Glutamatergic neuron (in vitro differentiated cells): ENCODE measurements at regions not wholly inside any gene's neighbourhood (a gene's known extent, or its start where the extent isn't known, plus 50 kb on each side); places are given as distances from the start of the nearest gene placed in this dataset.

Experiments used
- DNase-seq: peaks from one replicate; pipeline ENCODE4 v3.0.0; 2022
- H3K27ac Mint-ChIP-seq: one replicate; pipeline ENCODE4 v1.8.0; 2020; ENCODE audit warnings: mild to moderate bottlenecking, mixed read lengths, inconsistent platforms; ENCODE audit not compliant: unreplicated experiment
- H3K27me3 Mint-ChIP-seq: one replicate; pipeline ENCODE4 v1.8.0; 2020; ENCODE audit warnings: mild to moderate bottlenecking, moderate library complexity, mixed read lengths, inconsistent platforms; ENCODE audit not compliant: unreplicated experiment
- H3K36me3 Mint-ChIP-seq: one replicate; pipeline ENCODE4 v1.8.0; 2020; ENCODE audit warnings: mild to moderate bottlenecking, mixed read lengths, inconsistent platforms; ENCODE audit not compliant: unreplicated experiment
- H3K4me1 Mint-ChIP-seq: one replicate; pipeline ENCODE4 v1.8.0; 2020; ENCODE audit warnings: mild to moderate bottlenecking, low read depth, mixed read lengths, inconsistent platforms; ENCODE audit not compliant: unreplicated experiment
- H3K4me3 Mint-ChIP-seq: one replicate; pipeline ENCODE4 v1.8.0; 2020; ENCODE audit warnings: mild to moderate bottlenecking, mixed read lengths, inconsistent platforms; ENCODE audit not compliant: unreplicated experiment
- H3K9me3 Mint-ChIP-seq: one replicate; pipeline ENCODE4 v1.8.0; 2020; ENCODE audit warnings: mild to moderate bottlenecking, moderate library complexity, mixed read lengths, inconsistent platforms; ENCODE audit not compliant: unreplicated experiment
- CTCF ChIP-seq: fragments of 200-600 bp; sonication (generic); IDR thresholded peaks from one replicate; pipeline ENCODE4 v1.5.0; 2021; ENCODE audit not compliant: partially characterized antibody, unreplicated experiment

DNA sequence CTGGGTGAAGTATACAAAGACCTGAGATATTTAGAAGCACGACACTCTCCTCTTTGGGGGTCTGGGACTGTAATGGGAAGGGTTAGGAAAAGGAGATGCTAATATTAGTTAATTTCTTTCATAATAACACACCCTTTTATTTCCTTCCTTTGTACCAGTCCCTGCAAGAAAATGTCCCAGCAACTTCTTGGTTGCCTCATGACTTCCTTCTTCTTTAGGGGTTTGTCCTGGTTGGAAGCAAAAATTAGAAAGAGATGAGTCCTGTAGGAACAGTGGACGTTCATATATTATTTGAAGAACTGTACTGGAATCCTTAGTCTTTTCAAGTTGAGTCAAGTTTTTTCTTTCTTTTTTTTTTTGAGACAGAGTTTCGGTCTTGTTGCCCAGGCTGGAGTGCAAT is 227.8 kb upstream of the TBL1XR1 start:
- no peaks in the 10 kb centered on the region for H3K27me3 Mint-ChIP-seq
- no peak overlapping the region for H3K27ac Mint-ChIP-seq
- H3K36me3 Mint-ChIP-seq = no peaks in the 10 kb centered on the region
- peaks cover 8% of the 10 kb centered on the region for H3K4me1 Mint-ChIP-seq
- no peak overlapping the region for H3K4me3 Mint-ChIP-seq
- DNase-seq = no peak
- TF ChIP-seq CTCF = no peak
- H3K9me3 Mint-ChIP-seq = no peaks in the 10 kb centered on the region

- H3K4me3 Mint-ChIP-seq = no peak overlapping the region
- peaks cover 6% of the 10 kb centered on the region for H3K27me3 Mint-ChIP-seq
- no peaks in the 10 kb centered on the region for H3K9me3 Mint-ChIP-seq
- no peak for TF ChIP-seq CTCF
- H3K4me1 Mint-ChIP-seq = peaks cover 6% of the 10 kb centered on the region
- DNase-seq = no peak
- no peaks in the 10 kb centered on the region for H3K36me3 Mint-ChIP-seq
- H3K27ac Mint-ChIP-seq = no peak overlapping the region
Measured at GRCh38 chr3:177426106-177426877, 229.0 kb upstream of the TBL1XR1 start.

GRCh38 chr3:177426878-177427495 is 229.7 kb upstream of the TBL1XR1 start:
- H3K36me3 Mint-ChIP-seq = no peaks in the 10 kb centered on the region
- no peak for TF ChIP-seq CTCF
- DNase-seq = no peak
- peaks cover 8% of the 10 kb centered on the region for H3K4me1 Mint-ChIP-seq
- no peak overlapping the region for H3K4me3 Mint-ChIP-seq
- peaks cover 6% of the 10 kb centered on the region for H3K27me3 Mint-ChIP-seq
- no peaks in the 10 kb centered on the region for H3K9me3 Mint-ChIP-seq
- no peak overlapping the region for H3K27ac Mint-ChIP-seq

DNA sequence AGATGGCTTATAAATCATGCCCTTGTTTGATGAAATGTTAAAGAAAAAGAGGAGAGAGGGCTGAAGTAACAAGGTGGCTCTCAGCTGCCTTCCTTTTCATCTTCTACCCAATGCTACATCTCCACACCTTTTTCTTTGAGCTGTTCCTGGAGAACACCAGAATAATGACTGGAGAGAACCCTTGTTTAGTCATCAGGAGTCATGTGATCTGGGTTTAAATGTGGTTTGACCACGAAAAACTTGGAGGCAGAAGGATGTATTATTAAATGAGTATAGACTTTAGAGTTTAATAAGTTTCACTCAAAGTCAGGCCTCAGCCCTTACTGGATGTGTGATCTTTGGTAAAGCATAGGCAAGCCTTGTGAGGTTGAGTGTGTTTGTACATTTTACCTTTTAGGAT is 230.3 kb upstream of the TBL1XR1 start:
- no peak for TF ChIP-seq CTCF
- Mint-ChIP-seq H3K27ac (no peak overlapping the region), H3K4me3 (no peak overlapping the region), H3K9me3 (no peaks in the 10 kb centered on the region), H3K27me3 (peaks cover 6% of the 10 kb centered on the region), H3K36me3 (no peaks in the 10 kb centered on the region), H3K4me1 (peaks cover 9% of the 10 kb centered on the region)
- DNase-seq = no peak

DNA sequence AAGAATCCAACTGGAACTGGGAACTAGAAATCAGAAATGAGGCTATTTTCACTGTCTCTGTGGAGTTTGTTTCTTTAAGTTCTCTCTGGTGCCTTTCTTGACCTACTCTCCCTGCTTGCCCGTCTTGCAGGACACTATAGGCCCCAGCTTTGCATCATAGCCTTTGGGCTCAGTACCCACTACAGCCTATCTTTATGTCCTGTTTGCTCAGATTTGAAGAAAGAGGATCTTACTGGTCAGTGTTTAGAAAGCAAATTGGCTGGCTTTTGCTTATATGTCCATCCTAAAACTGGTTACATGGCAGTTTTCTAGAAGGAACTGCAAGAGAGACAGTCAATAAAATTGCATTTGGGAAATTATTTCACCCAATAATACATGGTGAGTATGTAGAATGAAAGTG is 231.8 kb upstream of the TBL1XR1 start:
- H3K4me3 Mint-ChIP-seq = no peak overlapping the region
- no peak for DNase-seq
- peaks cover 6% of the 10 kb centered on the region for H3K27me3 Mint-ChIP-seq
- no peak for TF ChIP-seq CTCF
- no peak overlapping the region for H3K27ac Mint-ChIP-seq
- peaks cover 9% of the 10 kb centered on the region for H3K4me1 Mint-ChIP-seq
- no peaks in the 10 kb centered on the region for H3K36me3 Mint-ChIP-seq
- no peaks in the 10 kb centered on the region for H3K9me3 Mint-ChIP-seq
